GM21423 (cell line): ENCODE measurements at regions not wholly inside any gene's neighbourhood (a gene's known extent, or its start where the extent isn't known, plus 50 kb on each side); places are given as distances from the start of the nearest gene placed in this dataset.
"Not testable (repeated sequence)": the region's sequence is repeated elsewhere in the genome, so short reads cannot be mapped to it uniquely, and the experiment has no call there.

ENCODE experiments used
- ATAC-seq: cut with Tn5 transposase; IDR thresholded peaks from one replicate; pipeline ENCODE4 v1.9.1; 2021; ENCODE audit warnings: mild to moderate bottlenecking, moderate library complexity; ENCODE audit not compliant: unreplicated experiment

DNA sequence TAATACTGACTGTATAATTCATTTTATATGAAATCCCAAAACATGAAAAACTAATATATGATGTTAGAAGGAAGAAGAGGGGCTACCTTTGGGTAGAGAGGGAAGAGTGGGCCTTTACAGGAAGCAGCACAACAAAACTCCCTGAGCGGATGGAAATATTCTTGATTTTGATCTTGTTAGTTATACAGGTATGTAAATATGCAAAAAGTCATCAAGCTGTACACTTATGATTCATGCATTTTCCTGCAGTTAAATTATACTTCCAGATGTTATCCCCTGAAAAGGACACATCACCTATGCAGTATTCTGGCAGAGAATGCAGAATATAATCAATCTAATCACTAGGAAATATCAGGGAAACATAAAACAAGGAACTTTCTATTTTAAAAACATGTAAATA lies 249.4 kb upstream of the MGAT5 start:
- no peak for ATAC-seq

DNA sequence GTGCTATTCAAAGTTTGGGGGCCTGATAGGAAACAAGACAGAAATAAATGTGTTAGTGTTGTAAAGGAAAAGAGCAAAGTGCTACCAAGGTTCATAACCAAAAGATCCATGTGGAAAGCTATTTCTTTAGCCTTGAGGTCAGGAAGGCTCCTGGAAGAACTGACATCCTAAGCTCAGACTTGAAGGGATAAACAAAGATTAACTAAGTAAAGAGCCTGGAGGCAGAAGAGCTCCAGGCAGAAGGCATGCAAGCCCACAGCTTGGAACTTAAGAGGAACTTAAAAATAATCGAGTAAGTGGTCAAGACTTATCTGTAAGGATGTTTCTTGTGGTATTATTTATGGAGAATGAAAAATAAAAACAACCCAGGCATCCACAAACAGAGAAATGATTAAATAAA lies 245.0 kb upstream of the MGAT5 start:
- no peak for ATAC-seq

GRCh38 chr2:134009440-134009839 lies 244.4 kb upstream of the MGAT5 start:
- ATAC-seq: no peak

DNA sequence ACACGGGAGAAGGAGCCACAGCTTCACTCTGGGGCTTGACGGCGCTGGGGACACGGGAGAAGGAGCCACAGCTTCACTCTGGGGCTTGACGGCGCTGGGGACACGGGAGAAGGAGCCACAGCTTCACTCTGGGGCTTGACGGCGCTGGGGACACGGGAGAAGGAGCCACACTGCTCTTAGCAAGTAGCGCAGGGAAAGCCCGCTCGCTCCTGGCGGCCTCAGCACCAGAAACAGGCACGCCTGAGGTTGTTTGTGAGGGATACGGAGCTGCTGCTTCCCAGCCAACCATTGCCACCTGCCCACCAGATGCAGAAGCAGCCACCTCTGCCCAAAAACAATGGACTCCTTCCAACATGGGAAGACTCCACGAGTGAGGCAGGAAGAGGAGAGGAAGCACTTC lies 244.0 kb upstream of the MGAT5 start:
- ATAC-seq: not testable (repeated sequence)

- no peak for ATAC-seq
These were observed 241.8 kb upstream of the MGAT5 start for GRCh38 chr2:134011936-134012586.

DNA sequence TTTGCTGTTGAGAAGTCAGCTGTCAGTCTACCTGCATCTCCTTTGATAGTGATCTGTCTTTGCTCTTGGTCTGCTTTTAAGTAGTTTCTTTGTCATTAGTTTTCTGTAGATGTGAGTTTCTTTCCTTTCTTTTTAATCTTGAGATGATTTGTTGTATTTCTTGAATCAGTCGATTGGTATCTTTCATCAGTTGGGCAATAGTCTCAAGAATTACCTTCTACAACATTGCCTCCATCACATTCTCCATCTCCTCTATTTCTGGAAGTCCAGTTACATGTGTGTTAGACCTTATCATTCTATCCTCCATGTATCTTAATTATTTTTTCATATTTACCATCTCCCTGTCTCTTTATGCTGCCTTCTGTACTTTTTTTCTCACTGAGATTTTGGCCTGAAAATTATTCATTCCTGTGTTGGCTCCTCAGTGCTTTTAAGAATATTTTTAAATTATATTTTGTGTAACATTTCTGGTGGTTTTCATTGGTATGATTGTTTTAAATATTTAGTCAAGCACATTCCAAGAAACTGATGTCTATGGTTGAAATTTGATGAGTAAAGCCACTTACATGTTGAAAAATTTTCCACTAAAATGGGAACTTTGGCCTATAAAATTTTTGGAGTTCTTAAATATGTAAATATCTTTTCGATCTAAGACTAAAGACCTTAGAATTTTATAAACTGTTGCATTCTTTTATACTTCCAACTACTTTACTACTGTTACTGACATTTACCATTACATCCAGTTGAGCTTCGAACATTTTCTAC lies 239.5 kb upstream of the MGAT5 start:
- no peak for ATAC-seq

DNA sequence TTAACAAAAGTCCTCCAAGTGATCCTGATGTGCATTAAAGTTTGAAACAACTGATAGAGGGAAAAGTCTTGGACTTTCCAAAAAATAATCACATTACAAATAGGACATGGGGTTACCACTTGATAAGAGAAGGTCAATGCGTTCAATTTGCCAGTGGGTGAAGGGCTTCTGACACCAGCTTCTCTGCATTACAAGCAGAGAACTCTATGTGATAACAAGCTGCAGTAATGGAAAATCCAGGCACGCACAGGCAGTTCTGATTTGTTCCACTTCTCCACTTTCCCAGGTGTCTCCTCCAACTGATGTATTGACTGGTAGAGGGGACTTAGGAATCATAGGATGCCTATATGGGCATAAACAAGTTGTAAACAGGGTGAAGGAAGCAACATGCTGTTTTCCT lies 234.0 kb upstream of the MGAT5 start:
- no peak for ATAC-seq

- peak; percentile 42 for ATAC-seq
These were observed 233.3 kb upstream of the MGAT5 start for GRCh38 chr2:134020608-134021007.

DNA sequence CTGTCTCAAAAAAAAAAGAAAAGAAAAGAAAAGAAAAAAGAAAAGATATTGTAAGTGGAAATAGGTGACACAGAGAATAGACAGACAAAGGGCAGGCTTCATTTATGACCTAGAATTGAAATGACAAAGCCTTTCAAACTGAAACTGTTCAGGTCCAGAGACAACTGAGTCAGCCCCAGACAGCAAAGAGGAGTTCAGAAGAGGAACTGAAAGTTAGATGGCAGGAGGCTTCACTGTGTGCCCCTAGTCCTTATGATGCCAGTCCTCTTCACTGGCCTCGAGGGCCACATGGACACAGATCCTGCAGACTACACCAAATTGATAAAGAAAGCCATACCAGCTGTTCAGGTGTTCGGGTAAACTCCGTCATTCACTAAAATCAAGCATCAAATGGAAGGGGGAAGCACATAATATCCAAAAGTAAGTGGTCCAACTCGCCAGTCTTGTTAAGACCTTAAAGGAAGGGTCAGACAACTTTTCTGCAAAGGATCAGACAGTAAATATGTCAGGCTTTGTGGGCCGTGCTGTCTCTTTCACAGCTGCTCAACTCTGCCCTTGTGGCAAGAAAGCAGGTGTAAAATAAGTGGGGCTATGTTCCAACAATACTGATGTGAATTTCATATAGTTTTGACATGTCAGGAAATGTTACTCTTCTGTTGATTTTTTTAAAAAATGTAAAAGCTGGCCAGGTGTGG lies 231.9 kb upstream of the MGAT5 start:
- peak; percentile 88 for ATAC-seq

DNA sequence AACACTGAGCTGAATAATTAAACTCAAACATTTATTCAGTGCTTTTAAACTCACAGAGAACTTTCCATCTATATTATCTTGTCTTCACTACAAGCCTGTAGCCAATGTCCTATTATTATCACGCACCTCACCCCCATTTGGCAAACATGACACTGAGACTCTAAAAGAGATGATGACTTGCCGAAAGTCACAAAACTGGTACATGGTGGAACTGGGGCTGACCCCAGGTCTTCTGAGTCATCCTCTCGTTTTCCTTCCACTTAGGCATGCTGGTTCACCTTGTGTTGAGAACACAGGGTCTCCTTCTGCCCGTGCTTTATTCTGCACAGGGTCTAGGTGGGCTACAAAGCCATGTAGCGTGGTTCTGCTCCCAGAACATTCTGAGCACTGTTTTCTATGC lies 230.0 kb upstream of the MGAT5 start:
- ATAC-seq: no peak

DNA sequence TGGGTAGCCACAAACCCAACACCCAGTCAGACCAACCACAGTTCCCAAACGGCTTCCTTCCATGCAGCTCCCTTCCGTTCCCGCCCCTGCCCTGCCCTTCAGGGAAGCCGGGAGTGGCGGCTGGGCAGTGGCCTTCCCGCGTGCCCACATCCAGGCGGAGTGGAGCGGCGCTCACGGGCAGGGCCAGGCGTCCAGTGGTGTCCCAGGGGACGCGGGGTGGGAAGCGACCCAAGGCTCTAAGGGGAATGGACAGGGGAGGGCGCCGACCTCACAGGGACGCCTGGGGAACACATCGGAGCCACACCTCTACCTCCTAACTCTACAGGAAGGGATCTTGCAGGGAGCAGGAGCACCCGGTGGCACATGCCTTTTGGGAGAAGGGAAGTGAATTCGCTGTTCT lies 225.9 kb upstream of the MGAT5 start:
- ATAC-seq: no peak

- ATAC-seq: no peak
These were observed 224.5 kb upstream of the MGAT5 start for GRCh38 chr2:134029418-134029817.

- no peak for ATAC-seq
These were observed 222.3 kb upstream of the MGAT5 start for GRCh38 chr2:134031539-134031938.

DNA sequence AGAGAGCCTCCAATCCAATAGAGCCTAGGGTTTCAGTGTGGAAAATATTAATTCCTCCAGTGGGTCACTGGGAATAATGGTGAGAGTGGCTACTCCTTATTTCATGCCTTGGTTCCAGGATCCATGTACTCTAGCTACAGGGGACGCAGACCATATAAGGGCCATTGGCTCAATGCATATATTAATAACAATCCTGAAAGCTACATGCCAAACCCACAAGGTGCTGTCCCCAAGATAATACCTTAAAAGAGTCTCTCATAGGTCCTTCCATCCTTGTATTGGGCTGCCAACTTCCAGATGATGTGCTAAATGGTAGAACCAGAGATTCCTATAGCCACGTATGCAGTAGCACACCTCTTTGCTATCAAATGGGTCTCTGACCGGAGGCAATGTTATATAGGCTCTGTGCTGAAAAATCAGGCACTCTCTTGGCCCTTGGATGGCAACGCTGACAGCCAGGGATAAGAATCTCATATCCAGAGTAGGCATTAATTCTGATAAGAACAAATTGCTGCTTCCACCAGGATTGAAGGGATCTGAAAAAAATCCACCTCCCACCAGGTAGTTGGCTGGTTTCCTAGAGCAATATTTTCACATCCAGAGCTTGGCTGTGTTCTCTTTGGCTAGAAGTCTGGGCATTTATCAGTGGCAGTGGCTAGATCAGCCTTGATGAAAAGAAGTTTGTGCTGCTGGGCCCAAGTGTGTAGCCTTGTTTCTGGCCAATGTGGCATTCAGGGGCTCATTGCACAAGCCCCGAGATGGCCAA lies 218.1 kb upstream of the MGAT5 start:
- ATAC-seq: no peak

DNA sequence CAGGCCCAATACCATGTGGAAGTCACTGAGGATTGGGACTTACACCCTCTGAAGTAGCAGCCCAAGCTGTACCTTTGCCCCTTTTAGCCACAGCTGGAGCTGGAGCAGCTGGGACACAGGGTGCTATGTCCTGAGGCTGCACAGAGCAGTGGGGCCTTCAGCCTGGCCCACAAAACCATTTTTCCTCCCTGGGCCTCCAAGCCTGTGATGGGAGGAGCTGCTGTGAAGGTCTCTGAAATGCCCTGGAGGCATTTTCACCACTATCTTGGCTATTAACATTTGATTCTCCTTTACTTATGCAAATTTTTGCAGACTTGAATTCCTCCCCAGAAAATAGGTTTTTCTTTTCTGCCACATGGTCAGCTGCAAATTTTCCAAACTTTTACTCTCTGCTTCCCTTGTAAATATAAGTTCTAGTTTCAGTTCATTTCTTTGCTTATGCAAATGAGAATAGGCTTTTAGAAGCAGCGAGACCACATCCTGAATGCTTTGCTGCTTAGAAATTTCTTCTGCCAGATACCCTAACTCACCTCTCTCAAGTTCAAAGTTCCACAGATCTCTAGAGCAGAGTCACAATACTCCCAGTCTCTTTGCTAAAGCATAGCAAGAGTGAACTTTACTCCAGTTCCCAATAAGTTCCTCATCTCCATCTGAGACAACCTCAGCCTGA lies 213.8 kb upstream of the MGAT5 start:
- ATAC-seq: no peak

- ATAC-seq: not testable (repeated sequence)
These were observed 213.2 kb upstream of the MGAT5 start for GRCh38 chr2:134040626-134041172.

DNA sequence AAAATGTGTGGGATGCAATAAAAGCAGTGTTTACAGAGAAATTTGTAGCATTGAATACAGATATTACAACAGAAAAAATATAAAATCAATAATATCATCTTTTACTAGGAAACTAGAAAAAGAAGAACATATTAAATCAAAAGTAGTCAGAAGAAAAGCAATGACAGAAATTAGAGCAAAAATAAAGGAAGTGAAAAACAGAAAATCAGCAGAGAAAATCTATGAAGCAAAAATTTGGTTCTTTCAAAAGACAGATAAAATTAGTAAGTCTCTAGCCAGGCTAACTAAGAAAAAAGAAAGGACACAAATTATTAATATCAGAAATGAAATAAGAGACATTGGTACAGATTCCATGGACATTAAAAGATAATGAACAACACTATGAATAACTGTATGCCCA lies 212.0 kb upstream of the MGAT5 start:
- ATAC-seq: no peak

DNA sequence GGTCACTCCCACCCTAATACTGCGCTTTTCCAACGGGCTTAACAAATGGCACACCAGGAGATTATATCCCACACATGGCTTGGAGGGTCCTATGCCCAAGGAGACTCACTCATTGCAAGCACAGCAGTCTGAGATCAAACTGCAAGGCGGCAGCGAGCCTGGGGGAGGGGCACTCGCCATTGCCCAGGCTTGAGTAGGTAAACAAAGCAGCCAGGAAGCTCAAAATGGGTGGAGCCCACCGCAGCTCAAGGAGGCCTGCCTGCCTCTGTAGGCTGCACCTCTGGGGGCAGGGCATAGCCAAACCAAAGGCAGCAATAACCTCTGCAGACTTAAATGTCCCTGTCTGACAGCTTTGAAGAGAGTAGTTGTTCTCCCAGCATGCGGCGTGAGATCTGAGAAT lies 210.8 kb upstream of the MGAT5 start:
- ATAC-seq: not testable (repeated sequence)

DNA sequence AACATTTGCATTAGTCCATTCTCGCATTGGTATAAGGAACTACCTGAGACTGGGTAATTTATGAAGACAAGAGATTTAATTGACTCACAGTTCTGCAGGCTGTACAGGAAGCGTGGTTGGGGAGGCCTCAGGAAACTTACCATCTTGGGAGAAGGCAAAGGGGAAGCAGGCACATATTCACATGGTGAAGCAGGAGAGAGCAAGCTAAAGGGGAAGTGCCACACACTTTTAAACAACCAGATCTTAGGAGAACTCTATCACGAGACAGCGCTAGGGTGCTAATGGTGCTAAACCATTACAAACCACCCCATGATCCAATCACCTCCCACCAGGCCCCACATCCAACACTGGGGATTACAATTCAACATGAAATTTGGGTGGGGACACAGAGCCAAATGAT lies 201.7 kb upstream of the MGAT5 start:
- ATAC-seq: no peak

- ATAC-seq: no peak
These were observed 197.7 kb upstream of the MGAT5 start for GRCh38 chr2:134056173-134056572.
